ENCODE measurements at regions not wholly inside any gene's neighbourhood (a gene's known extent, or its start where the extent isn't known, plus 50 kb on each side); places are given as distances from the start of the nearest gene placed in this dataset.
"Not testable (repeated sequence)": the region's sequence is repeated elsewhere in the genome, so short reads cannot be mapped to it uniquely, and the experiment has no call there.

DNA sequence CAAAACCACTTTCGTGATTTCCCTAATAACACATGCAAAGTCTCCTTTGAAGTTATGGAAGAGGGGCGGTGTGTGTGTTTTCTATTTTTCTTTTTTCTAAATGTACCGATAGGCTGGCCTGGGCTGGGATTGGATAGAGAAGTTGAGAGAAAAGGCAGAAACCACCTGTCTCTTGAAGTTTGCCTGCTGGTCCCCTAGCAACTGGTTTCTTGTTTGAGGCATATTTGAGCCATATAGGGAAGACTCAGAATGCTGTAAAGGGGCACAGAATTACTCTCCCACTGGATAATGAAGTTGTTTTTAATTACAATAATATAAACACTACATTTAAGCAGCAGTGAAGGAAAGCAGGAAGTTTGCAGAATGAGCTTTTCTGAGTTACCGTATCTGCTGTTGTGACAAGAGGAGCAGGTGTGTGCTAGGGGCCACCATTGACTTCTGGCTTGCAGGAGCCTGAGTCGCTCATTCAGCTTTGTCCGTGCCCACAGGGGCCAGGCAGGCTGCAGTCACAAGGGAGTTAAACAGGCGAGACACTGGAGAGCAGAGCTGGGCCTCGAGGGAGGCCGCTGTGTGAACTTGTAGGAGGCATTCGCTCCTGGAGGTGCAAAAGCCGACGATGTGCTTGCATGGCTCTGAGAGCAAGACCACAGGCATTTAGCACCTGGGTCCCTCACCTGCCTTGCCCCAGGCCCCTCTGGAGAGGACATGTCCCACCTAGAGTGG is 173.8 kb upstream of the RGS6 start:
- DNase-seq, result no peak

DNA sequence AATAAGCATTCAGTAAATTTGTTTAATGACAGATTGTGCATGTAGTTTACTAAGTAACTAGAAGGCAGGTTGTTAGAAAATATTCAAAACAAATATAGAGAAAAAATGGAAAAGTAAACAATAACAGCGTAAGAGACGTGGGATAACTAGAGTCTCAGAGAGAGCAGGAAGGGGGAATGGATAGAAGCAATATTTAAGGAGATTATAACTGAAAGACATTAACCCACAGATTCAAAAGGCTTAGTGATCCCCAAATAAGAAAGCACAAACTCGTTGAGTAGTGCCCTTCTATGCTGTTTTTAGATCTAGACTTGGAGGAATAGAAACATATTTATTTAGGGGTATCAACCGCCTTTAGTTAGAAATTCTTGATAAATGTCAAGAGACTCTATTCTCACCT is 169.7 kb upstream of the RGS6 start:
- DNase-seq, result no peak

DNA sequence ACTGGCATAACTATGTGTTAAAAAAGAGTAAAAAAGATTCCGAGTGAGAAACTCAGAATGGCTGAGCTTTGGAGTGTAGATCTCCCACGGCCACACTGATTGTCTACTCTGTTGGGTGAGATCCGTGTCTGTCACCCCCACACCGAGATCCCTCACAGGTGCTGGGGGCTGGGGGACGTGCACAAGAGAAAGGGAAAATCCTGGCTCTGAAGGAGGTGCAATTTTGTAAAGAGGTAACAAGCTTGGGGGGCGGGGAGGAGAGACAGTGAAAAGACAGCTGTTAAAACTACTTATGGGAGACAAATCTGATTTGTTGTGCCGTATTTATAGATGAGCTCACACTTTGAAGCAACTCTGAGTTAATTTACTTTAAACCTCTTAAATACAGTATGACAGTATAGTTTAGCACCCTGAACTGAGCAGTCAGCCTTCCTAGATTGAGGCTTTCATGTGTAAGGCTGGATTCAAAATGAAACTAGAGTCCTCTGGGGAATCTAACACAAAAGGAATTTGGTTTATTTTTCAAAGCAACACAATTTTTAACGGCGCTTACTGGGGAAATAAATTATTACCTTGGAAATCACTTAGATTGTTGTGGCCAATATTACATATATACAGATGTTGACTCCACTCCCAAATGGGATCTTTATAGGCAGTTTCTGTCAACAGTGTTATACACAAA is 167.4 kb upstream of the RGS6 start:
- DNase-seq, result no peak

DNA sequence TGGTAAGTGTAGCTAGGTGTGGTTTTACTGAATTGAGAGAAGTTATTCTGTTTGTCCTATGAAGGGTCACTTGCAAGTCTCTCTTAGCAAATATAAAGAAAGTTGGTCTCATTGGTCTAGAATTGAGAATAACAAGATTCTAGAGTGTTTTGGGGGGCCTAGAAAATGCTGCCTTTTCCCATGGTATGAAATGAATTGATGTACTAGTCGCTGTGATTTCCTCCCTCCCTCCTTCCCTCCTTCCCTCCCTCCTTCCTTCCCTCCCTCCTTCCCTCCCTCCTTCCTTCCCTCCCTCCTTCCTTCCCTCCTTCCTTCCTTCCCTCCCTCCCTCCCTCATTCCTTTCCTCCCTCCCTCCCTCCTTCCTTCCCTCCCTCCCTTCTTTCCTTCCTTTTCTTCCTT is 166.7 kb upstream of the RGS6 start:
- DNase-seq, result no peak

DNA sequence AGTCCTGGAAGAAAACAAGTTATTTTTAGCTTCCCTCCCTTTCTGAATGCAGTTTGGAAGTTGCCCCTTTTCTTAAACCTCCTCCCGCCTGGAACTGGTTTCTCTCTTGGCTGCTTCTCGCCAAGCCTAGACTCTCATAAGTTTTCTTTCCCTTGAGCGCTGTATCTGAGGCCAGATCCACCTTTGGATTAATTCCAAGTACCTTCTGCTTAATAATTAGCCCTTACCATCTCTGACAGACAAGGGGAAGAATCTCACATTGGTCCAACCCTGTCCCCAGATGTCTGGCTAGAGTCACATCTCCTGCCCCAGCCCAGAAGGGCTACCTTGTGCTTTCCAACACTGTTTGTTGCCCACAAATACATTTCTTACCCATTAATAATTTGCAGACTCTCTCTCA is 161.8 kb upstream of the RGS6 start:
- DNase-seq, result no peak

DNA sequence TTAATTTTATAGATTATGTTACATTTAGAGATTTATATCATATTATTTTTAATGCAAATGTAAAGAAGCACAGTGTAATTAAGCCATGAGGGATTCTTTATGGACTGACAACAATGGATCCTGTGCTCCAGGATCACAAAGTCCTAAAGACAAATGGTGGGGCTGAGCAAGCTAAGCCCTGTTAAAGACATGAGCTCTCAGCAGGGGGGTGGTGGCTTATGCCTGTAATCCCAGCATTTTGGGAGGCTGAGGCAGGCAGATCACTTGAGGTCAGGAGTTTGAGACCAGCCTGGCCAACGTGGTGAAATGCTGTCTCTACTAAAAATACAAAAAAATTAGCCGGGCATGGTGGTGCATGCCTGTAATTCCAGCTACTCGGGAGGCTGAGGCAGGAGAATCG is 160.8 kb upstream of the RGS6 start:
- DNase-seq, result not testable (repeated sequence)

DNA sequence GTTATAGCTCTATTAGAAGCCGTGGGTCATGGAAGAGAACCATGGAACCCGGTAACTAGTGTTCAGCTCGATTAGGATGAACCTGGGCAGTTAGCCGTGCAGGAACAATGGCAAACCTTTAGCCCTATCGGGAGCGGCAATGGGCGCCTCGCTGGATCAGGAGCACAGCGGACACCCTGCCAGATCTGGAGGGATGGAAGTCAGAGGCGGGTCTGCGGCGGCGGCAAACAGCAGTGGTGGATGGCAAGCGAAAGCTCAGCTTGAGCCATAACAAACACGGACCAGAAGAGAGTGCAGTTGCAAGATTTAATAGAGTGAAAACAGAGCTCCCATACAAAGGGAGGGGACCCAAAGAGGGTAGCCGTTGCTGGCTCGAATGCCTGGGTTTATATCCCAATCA is 160.2 kb upstream of the RGS6 start:
- DNase-seq, result not testable (repeated sequence)

DNA sequence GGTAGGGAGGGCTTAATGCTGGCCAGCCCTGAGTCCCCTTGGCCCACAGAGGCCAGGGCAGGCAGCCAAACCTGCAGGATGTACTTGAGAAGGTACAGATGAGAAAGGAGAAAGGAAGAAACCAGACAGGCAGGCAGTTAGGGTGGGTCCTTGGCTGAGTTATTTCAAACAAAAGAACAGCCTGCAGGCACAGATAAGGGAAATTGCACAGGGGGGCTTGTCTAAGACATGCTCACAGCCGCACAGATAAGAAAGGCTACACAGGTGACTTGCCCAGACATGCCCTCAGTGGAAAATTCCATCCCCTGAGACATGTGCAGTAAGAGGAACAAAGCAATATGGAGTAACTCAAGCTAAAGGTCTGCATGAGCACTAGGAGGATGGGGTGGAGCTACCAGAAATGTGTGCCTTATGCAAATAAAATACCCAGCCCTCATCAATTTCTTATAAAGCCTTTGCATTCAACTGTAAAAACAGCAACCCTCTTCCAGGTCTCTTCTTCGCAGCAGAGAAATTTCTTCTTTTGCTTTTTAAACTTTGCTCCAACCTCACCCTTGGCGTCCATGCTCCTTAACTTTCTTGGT is 158.2 kb upstream of the RGS6 start:
- no peak for DNase-seq

DNA sequence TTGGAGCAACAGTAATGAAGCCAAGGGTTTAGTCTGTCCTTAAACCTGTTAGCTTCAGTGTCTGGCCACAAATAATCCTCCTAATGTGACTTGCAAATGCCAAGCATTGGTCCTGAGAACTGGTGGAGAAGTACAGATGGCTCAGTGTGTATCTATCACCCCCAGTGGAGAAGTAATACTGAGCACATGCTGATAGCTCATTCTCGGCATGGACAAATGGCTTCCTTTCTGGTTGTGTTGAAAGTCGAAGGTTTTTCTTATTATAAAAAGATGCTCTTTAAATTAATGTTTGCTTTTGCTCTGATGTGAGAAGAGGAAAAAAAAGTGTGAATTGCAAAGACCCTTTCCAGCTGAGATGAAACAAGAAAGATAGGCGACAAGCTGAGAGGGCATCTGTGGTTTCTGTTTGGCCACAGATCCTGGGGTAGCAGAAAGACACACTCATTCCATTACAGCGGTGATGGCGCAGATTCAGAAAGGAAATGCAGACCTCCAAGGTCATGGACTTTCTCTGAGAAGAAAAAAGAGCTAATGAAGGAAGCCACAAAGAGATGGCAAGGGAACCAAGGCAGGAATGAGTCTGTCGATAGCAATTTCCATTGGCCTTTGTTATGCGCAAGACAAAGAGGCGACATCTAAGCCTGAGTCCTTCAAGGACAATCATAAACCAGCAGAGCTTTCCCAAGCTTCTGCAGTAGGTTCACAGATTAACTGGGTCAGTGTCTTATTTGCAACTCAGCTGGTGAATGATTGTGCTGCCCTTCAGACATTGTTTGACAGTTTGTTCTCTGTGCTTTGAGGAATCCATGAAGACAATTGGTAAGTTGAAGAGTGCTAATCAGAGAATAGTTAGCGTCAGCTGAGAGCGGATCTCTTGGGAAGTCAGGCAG is 155.5 kb upstream of the RGS6 start:
- DNase-seq, result no peak

DNA sequence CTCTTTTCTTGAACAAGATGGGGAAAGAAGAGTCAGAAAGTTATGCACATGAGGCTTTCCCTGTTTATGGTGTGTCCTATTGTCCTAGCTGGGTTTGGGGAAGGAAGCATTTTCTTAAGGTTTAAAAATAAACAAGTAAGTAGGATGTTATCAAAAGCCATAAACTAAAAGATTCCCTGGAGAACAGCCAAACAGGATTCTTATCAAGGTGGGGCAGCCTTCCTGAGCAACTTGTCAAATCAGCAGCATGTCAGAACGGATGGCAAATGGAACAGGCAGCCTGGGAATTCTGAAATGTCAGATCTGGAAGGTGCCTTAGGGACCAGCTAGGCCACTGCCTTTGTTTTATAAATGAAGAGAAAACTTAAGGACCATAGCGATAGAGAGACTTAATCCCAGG is 152.2 kb upstream of the RGS6 start:
- no peak for DNase-seq

DNA sequence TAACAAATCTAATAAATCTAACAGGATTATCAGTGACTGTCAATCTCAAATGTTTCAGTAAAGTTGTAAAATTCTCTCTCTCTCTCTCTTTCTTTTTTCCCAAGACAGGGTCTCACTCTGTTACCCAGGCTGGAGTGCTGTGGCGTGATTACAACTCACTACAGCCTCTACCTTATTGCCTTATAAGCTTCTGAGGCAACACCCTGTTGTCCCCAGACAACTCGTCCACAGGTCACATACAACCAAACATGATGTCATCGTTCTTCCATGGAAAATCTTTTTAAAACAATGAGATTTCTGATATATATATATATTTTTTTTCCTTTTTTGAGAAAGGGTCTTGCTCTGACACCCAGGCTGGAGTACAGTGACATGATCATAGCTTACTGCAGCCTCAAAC is 151.4 kb upstream of the RGS6 start:
- no peak for DNase-seq

DNA sequence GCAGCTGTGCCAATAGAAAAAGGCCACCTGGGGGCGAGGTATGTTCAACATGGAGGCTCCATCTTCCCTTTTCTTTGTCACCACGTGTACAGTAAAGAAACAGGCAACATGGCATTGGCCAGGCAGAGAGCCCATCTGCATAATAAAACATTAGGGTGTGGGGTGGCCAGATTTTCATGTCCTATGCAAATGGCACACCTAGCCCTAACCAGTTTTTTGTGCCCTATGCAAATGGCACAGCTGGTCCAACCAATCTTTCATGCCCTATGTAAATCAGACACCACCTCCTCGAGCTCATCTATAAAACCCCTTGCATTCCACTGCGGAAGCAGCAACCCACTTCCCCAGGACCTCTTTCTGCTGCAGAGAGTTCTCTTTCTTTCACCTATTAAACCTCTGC is 149.1 kb upstream of the RGS6 start:
- DNase-seq, result no peak

DNA sequence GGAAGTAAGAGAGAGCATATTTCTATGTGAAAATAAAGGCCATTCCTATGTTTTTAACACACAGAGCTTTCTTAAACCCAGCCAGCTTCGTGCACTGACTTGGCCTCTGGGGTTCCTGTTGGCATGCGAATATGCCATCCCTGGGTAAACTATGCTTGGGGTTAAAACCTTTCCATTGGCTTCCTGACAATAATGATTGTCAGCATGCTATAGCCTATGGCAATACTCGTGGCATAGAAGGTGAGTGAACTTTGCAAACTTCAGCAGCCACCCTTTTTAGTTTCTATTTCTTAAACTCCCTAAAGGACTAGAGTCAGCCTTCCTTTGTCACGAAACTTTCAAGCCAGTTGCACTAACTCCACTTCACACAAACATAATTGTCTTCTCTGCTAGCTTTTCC is 148.4 kb upstream of the RGS6 start:
- DNase-seq, result no peak

DNA sequence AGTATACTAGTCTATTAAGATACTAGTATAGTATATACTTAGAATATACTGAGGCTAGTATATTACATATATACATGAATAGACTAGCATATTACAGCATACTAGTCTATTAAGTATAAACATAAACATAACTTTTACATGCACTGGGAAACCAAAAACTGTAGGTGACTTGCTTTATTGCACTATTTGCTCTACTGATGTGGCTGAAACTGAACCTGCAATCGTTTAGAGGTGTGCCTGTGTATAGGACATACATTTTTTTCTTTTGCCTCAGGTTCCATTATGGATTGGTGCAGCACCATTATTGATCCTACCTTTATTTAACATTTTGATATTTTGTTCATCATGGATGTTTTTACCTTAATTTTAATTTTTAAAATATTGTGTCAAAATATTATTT is 143.2 kb upstream of the RGS6 start:
- DNase-seq, result no peak

DNA sequence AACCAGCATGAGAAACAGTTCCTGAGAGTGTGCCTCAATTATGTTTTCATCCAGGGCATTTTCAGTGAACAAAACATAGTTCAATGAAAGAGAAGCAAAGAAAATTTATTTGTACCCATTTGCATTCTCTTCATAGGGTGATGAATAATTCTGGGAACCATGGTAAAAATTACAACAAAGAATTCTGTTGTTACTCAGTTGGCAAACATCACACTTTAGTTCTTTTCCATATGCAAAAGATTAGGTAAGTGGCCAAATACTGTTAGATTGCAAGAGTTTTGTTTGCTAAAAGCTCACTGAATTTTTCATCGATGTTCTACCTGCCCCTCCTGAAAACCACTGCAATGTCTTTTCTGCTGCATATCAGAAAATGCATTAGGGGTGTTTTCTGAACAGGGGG is 132.4 kb upstream of the RGS6 start:
- no peak for DNase-seq

DNA sequence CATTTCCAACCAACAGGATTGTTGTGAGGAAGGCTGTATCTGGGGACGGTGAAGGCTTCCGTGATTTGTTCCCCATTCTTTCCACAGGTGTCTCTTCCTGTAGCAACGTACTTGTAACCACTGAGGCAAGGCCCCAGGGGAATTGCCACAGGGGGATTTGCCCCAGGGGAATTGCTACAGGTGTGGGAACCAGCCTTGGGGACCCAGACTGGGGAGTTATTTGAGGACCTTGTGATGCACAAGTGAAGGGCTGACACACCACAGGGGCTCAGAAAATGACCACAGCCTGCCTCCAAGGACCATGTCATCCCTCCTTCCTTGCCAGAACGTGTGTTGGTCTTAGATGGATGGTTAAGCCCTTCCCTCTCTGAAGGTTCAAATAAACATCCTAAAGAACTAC is 131.4 kb upstream of the RGS6 start:
- no peak for DNase-seq

DNA sequence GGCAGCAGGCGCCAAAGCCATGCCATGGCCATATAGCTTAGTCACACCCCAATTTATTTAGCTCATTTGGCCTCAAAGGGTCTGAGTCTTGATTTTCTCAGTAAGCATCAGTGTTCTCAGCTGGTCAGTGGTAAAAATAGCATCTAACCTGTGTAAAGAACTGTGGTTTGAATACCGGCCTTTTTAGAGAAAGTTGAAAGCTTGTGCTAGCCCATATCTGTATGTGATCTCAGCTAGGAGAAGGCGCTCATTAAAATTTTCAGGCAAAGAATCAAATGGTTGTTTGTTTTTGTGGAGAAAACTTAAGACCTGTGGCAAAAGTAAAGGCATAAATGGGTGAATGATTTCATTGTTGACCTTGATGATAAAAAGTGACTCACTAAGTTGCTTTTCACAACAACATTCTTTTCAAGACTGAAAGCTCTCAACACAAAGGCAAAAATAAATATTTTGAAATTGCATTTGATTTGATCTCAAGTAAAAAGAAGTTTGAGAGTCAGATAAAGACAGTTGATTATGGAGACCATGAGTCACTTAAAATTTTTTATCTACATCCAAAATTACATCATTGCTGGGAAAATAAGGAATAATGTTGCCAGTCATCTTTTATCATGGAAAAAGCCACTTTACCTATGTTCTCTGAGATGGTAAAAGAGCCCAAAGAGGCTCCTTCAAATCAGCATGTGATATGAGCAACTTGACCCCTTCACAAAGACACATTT is 128.5 kb upstream of the RGS6 start:
- no peak for DNase-seq

DNA sequence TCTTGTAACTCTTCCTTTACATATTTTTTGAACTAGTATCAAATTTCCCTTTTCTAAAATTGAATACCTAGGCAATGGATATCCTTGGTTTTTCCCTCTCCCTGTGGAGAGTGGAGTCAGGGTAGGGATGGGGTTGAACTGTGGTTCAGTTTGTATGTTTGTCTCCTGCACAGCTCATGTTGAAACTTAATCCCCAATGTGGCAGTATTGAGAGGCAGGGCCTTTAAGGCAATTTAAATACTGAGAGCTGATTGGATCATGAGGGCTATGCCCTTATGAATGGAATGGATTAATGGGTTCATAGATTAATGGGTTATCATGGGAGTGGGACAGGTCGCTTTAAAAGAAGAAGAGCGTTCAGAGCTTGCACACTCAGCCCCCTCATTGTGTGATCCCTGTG is 127.2 kb upstream of the RGS6 start:
- DNase-seq, result no peak

DNA sequence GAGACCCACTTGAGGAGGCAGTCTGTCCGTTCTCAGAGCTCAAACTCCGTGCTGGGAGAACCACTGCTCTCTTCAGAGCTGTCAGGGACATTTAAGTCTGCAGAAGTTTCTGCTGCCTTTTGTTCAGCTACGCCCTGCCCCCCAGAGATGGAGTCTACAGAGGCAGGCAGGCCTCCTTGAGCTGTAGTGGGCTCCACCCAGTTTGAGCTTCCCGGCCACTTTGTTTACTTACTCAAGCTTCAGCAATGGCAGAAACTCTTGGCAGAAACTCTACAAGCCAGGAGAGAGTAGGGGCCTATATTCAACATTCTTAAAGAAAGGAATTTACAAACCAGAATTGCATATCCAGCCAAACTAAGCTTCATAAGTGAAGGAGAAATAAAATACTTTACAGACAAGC is 125.2 kb upstream of the RGS6 start:
- not testable (repeated sequence) for DNase-seq

DNA sequence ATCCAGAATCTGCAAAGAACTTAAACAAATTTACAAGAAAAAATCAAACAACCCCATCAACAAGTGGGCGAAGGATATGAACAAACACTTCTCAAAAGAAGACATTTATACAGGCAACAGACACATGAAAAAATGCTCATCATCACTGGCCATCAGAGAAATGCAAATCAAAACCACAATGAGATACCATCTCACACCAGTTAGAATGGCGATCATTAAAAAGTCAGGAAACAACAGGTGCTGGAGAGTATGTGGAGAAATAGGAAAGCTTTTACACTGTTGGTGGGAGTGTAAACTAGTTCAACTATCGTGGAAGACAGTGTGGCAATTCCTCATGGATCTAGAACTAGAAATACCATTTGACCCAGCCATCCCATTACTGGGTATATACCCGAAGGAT is 121.4 kb upstream of the RGS6 start:
- DNase-seq, result not testable (repeated sequence)

DNA sequence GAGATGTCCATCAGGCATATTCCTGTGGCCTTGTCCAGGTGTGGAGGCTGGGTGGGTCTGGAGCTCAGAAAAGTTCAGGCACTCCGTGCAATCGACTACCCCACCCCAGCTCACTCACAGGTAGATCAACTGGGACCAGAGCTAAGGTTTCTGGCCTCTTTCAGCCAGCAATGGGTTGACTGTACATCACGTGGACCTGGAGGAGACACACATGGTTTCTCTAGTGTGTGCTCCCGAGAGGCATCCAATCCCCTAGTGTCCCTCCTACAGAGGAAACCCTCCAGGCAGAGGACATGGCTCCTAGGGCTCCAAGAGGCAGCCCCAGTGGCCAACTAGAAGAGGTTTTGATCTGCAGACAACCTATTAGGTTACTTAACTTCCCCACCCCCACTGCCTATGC is 119.5 kb upstream of the RGS6 start:
- no peak for DNase-seq

DNA sequence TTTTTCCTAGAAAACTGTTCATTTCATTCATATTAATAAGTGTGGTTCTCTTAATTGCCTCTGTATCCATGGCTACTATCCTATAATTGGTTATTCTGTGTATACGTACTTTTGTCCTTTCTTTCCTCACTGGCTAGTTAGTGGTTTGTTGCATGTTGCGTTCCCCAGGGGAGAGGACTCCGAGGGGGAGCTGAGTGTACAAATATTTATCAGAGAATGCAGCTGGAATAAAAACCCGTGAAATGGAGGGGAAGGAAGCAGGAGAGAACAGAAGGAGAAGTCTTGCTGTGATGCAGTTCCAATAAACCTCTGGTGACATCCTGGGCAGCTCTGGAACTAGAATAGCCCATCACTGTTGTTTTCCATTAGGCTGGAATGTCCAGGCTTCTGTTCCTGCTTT is 117.1 kb upstream of the RGS6 start:
- DNase-seq, result no peak

DNA sequence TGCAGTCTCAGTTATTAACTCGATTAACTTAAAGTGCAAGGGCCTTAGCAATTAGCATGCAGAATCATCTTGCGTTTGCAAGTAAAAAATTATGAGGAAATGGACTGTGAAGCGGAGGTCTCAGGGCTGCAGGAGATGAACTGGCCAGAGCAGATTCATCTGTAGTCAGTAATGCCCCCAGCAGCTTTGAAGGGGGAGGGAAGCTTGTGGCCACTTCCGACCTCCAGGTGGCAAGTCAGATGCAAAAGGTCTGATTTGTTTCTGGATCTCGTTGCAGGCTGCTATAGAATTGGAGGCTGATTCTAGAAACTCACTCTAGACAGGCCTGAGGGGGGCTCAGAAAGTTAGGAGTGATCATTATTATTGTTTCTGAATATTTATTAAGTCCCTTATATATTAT is 107.4 kb upstream of the RGS6 start:
- no peak for DNase-seq
